ENCODE measurements at regions not wholly inside any gene's neighbourhood (a gene's known extent, or its start where the extent isn't known, plus 50 kb on each side); places are given as distances from the start of the nearest gene placed in this dataset.
"Not testable (repeated sequence)": the region's sequence is repeated elsewhere in the genome, so short reads cannot be mapped to it uniquely, and the experiment has no call there.

GRCh38 chr4:30126351-30126750 is 593.8 kb upstream of the PCDH7 start:
- H3F3A ChIP-seq (ENCODE audit: insufficient read depth, low read depth) = no peaks in the 10 kb centered on the region
- H3K4me2 ChIP-seq = no peak overlapping the region
- no TSS peak for BruUV-seq (replicated peaks)
- H3K79me2 ChIP-seq (ENCODE audit: low read depth) = no peaks in the 10 kb centered on the region
- H3K4me1 ChIP-seq (replicated peaks; ENCODE audit: insufficient read depth) = no peaks in the 10 kb centered on the region
- H3K27me3 ChIP-seq (ENCODE audit: insufficient read depth, low read depth) = no peaks in the 10 kb centered on the region
- H3K27ac ChIP-seq = no peak overlapping the region
- H3K4me3 ChIP-seq = no peak overlapping the region
- DNase-seq = no peak
- no peaks in the 10 kb centered on the region for H3K9me3 ChIP-seq (ENCODE audit: insufficient read depth, low read depth)
- CTCF ChIA-PET = no interaction called here
- no peak overlapping the region for H2AFZ ChIP-seq
- POLR2A ChIA-PET (ENCODE audit: unreplicated experiment) = no interaction called here
- no peaks in the 10 kb centered on the region for H3K9me2 ChIP-seq (ENCODE audit: insufficient read depth)
- intact Hi-C loops (cut with micrococcal nuclease; ENCODE audit: unreplicated experiment) = no loop called here
- no peaks in the 10 kb centered on the region for H4K20me1 ChIP-seq (ENCODE audit: insufficient read depth)
- H3K36me3 ChIP-seq (ENCODE audit: low read depth) = no peaks in the 10 kb centered on the region
- no peak for TF ChIP-seq CTCF (conservative IDR thresholded peaks at IDR 0.05)
- TF ChIP-seq EZH2 (IDR thresholded peaks at IDR 0.05; ENCODE audit: low read depth) = no peak

GRCh38 chr4:30148828-30149227 is 571.3 kb upstream of the PCDH7 start:
- H3K27ac ChIP-seq; H3K4me1 ChIP-seq (replicated peaks; ENCODE audit: insufficient read depth); H2AFZ ChIP-seq; BruUV-seq (replicated peaks); DNase-seq; H3K27me3 ChIP-seq (ENCODE audit: insufficient read depth, low read depth); H3K4me3 ChIP-seq; H3K9me2 ChIP-seq (ENCODE audit: insufficient read depth); H3K79me2 ChIP-seq (ENCODE audit: low read depth); CTCF ChIA-PET; intact Hi-C loops (cut with micrococcal nuclease; ENCODE audit: unreplicated experiment); H3K9me3 ChIP-seq (ENCODE audit: insufficient read depth, low read depth); H3K36me3 ChIP-seq (ENCODE audit: low read depth); H4K20me1 ChIP-seq (ENCODE audit: insufficient read depth); POLR2A ChIA-PET (ENCODE audit: unreplicated experiment); H3F3A ChIP-seq (ENCODE audit: insufficient read depth, low read depth); H3K4me2 ChIP-seq: not testable (repeated sequence)

GRCh38 chr4:30149539-30149938 is 570.6 kb upstream of the PCDH7 start:
- DNase-seq; H3K79me2 ChIP-seq (ENCODE audit: low read depth); H3K4me2 ChIP-seq; H3K9me2 ChIP-seq (ENCODE audit: insufficient read depth); H2AFZ ChIP-seq; intact Hi-C loops (cut with micrococcal nuclease; ENCODE audit: unreplicated experiment); H3K27me3 ChIP-seq (ENCODE audit: insufficient read depth, low read depth); BruUV-seq (replicated peaks); H3K27ac ChIP-seq; CTCF ChIA-PET; H3K4me3 ChIP-seq; H3K9me3 ChIP-seq (ENCODE audit: insufficient read depth, low read depth); H3F3A ChIP-seq (ENCODE audit: insufficient read depth, low read depth); POLR2A ChIA-PET (ENCODE audit: unreplicated experiment); H3K4me1 ChIP-seq (replicated peaks; ENCODE audit: insufficient read depth); H4K20me1 ChIP-seq (ENCODE audit: insufficient read depth); H3K36me3 ChIP-seq (ENCODE audit: low read depth): not testable (repeated sequence)

GRCh38 chr4:30153427-30153826 is 566.7 kb upstream of the PCDH7 start:
- DNase-seq = no peak
- TF ChIP-seq CTCF (conservative IDR thresholded peaks at IDR 0.05) (no peak), EZH2 (IDR thresholded peaks at IDR 0.05; ENCODE audit: low read depth) (no peak)
- ChIA-PET POLR2A (ENCODE audit: unreplicated experiment) (no interaction called here), CTCF (no interaction called here)
- no peaks in the 10 kb centered on the region for H3K27me3 ChIP-seq (ENCODE audit: insufficient read depth, low read depth)
- intact Hi-C loops (cut with micrococcal nuclease; ENCODE audit: unreplicated experiment) = no loop called here
- no peaks in the 10 kb centered on the region for H3K36me3 ChIP-seq (ENCODE audit: low read depth)
- no peak overlapping the region for H3K4me2 ChIP-seq
- no peaks in the 10 kb centered on the region for H3K9me3 ChIP-seq (ENCODE audit: insufficient read depth, low read depth)
- H3K79me2 ChIP-seq (ENCODE audit: low read depth) = no peaks in the 10 kb centered on the region
- BruUV-seq (replicated peaks) = no TSS peak
- H3K9me2 ChIP-seq (ENCODE audit: insufficient read depth) = no peaks in the 10 kb centered on the region
- no peaks in the 10 kb centered on the region for H3K4me1 ChIP-seq (replicated peaks; ENCODE audit: insufficient read depth)
- H3F3A ChIP-seq (ENCODE audit: insufficient read depth, low read depth) = no peaks in the 10 kb centered on the region
- no peak overlapping the region for H2AFZ ChIP-seq
- no peak overlapping the region for H3K27ac ChIP-seq
- no peak overlapping the region for H3K4me3 ChIP-seq
- no peaks in the 10 kb centered on the region for H4K20me1 ChIP-seq (ENCODE audit: insufficient read depth)
